ENCODE measurements at regions not wholly inside any gene's neighbourhood (a gene's known extent, or its start where the extent isn't known, plus 50 kb on each side); places are given as distances from the start of the nearest gene placed in this dataset.

DNA sequence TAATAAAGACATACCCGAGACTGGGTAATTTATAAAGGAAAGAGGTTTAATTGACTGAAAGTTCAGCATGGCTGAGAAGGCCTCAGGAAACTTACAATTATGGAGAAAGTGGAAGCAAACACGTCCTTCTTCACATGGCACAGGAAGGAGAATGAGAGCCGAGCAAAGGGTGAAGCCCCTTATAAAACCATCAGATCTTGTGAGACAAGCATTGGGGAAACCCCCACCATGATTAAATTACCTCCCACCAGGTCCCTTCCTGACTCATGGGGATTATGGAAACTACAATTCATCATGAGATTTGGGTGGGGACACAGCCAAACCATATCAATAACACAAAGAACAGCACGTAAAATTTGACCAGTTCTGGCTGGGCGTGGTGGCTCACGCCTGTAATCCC, 85.6 kb upstream of the ATF7IP start:
- no peak for DNase-seq (ENCODE audit: low read depth)

DNA sequence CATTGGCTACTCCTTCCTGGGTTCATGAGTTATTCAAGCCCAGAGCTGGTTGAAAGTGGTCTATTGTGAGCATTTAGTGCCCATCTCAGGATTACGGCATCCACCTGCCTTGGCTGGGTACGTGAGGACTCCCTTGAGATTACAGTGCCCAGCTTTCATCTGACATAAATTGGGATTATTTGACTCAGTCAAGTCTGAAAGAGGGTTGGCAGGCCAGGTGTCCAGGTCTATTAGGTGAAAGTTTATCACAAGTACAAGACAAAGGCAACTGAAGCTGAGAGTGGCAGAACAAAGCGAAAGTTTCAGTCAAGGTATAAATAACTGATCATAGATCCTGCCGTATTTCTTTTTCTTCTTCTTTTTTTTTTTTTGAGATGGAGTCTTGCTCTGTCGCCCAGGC, 84.6 kb upstream of the ATF7IP start:
- DNase-seq (ENCODE audit: low read depth) = no peak

DNA sequence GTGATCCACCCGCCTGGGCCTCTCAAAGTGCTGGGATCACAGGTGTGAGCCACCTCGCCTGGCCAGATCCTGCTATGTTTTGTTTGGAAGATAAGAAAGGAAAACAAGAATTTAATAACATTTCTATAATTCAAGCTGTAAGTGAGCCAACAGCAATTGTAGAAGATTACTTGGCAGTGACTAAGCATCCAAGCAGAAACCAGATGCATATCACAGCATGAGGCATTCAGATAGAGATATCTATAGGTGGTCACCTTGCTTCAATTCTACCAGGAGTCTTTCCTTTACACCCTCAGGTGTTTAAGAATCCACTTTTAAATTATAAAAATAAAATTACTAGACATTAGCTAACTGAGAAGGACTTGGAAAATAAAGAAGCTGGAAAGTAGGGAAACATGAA, 83.9 kb upstream of the ATF7IP start:
- no peak for DNase-seq (ENCODE audit: low read depth)

DNA sequence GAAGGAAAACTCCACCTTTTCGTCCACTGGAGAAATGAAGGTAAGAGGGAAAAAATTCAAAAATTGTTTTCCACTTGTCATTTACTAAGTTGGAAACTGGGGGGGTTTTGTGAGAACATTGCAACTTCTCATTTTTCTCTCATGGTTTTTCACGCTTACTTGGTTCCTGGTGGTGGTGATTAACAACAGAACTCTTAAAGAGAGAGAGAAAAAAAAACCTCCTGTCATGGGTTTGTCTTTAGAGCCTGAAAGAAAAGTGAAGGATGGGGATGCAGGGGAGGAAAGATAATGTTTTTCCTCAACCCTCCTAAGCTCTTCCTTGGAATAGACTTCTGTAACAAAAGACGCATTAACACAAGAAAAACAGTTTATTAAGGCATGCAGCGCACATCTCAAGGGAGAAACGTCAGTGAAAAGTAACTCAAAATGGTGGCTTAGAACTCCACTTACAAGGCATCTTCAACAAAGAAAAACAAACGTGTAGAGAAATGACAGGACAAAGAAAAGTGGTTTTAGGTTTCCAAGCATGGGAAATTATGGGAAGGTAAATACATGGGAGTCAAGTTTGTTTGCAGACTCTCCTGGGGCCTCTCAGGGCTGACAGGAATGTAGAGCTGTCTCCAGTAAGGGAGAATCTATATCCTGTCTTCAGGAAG, 81.9 kb upstream of the ATF7IP start:
- DNase-seq (ENCODE audit: low read depth) = no peak

DNA sequence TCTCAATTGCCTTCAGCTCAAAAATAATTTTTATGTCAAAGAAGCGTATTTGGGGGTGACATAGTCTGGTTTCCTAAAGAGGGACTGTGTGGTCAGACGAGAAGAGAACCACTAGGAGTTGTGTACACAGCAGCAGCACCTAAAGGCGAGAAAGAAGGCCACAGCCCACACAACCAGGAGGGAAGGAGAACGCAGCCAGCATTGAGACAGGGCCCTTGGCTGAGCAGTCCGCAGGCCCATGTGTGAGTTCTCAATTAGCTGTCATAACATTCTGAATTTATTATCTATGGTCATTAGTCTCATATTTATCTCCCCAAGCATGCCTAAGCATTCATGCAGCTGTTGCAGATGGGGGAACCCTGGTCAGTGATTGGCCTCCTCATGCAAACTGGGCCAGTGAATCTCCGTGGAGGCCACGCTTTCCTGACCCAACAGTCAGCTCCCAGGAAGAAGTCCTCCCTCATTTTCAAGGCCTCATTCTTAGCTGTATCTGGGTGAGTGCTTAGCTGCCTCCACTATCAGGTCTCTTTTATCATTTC, 81.2 kb upstream of the ATF7IP start:
- no peak for DNase-seq (ENCODE audit: low read depth)

DNA sequence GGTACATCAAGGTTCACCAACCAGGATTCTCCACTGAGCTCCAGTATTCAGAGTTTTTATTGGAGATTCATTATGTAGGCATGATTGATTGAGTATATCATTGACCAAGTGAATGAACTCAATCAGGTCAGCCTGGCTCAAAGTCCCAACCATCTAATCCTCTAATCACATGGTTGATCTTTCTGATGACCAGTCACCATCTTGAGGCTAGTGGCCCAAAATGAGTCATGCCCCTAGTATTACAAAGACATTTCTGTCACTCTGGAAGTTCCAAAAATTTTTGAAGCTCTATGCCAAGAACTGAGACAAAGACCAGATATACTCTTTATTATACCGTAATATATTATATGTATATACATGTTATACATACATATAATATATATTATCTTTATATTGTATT, 75.9 kb upstream of the ATF7IP start:
- DNase-seq (ENCODE audit: low read depth) = no peak

DNA sequence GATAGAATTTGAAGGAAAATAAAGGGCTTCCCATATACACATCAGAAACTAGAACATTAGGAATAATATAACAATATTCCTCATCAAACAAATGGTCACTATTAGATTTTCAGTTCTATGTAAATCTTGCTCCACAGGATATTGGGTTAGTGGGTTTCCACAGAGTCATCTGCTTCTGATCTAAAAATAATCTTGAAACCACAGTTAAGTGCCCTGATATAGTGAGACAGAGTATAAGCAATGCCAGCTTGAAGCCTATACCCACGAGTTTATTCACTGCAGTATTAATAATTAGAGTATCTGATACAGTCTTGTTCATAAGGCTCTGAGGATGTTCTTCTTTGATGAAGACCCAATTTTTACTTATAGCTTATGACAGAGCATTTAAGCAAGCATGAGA, 74.5 kb upstream of the ATF7IP start:
- DNase-seq (ENCODE audit: low read depth) = no peak

DNA sequence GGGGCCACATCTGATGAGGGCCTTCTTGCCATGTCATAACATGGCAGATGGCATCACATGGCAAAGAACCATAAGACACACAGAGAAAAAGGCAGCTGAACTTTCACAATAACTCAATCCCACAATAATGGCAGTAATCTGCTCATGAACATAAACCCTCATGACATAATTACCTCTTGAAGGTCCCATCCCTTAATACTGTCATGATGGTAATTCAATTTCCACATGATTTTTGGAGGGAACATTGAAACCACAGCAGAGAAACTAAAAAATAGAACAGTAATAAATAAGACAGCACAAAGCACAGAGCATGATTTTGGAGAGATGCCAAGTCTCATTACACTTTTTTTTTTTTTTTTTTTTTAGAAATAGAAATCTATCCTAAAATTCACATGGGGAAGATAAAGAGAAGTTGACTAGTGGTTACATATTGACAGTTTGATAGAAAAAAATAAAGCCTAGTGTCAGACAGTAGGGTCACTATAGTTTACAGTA, 61.8 kb upstream of the ATF7IP start:
- DNase-seq (ENCODE audit: low read depth) = no peak

DNA sequence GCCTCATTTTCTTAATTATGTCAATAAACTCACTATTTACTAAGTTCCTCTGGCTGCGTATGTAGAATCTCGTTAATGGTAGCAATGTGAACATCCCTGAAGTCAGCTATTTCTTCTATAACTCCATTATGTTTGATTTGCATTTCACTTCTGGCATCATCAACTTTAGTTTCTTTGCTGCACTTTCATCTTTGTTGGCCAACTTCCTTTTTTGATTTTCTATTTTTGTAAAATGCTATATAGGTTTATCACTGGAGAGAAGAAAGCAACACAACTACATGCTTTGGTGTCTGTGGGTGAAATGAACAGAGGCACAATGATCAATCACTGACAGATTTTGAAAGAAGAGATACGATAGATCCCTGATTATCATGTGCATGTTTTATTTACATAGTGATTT, 58.5 kb upstream of the ATF7IP start:
- no peak for DNase-seq (ENCODE audit: low read depth)

DNA sequence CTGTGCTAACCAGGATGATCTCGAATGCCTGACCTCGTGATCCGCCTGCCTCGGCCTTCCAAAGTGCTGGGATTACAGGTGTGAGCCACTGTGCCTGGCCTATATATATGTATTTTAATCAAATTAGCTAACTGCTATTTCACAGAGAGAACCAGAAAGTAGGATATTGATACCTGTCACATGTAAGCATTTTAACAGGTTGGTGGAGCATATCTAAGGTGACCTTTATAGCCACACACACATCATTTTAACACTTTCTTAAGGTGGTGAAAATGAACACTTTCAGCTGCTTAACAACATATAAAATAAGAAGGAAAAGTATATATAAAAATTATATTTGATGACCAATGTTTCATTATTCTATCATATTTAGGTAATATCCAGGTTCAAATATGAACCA, 57.0 kb upstream of the ATF7IP start:
- no peak for DNase-seq (ENCODE audit: low read depth)

DNA sequence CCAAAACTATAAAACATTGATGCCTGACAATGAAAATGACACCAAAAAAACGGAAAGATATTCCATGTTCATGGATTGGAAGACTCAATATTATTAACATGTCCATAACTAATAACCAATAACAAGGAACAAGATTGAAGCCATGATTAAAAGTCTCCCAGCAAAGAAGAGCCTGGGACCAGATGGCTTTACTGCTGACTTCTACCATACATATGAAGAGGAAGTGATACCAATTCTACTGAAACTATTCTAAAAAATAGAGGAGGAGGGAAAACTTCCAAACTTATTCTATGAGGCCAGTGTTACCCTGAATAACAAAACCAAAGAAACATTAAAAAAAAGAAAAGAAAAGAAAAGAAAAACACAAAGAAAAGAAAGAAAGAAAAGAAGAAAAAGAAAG, 54.6 kb upstream of the ATF7IP start:
- DNase-seq (ENCODE audit: low read depth) = no peak

DNA sequence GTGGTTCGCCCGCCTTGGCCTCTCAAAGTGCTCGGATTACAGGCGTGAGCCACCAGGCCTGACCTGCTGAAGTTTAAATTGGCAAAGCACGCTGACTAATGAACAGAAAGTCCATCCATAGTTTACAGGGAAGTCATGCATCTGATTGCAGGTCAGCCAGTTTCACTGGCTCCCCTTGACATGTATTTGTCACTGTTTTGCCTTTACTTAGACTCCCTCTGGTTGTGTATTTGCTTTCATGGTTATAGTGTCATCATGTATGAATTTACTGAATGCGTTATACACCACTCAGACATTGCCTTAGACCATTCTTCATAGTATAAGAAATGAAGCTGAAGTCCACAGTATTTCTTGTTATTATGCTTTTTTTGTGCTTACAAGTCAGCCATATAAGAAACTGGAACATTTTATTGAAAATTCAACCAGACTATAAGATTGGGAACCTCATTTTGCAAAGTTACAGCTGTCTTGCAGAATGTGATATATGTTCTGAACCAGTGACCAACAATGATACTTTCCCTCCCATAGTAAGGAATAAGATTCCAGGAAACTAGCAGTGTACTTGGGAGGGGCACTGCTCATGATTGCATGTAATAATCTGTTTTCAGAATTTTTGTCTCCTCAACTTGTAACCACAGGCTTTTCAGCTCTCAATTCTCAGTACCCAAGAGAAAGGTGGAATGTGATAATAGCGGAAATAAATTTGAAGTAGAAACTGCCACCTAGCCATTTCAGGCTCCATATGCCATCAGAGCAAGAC, 51.9 kb upstream of the ATF7IP start:
- no peak for DNase-seq (ENCODE audit: low read depth)

DNA sequence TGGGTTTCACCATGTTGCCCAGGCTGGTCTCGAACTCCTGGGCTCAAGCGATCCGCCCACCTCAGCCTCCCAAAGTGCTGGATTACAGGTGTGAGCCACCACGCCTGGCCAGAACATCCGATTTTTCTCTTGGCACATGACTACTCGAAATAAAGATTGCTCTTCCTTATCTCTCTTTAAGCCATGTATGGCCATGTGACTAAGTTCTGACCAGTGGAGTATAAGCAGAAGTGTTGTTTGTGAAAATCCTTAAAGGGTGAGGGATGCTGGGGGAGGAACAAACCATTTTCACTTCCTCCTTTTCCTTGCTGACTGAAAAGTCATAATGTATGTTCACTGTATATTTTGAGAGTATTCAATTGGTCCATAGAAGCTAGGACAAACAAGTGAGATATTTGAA, 50.7 kb upstream of the ATF7IP start:
- DNase-seq (ENCODE audit: low read depth) = no peak

DNA sequence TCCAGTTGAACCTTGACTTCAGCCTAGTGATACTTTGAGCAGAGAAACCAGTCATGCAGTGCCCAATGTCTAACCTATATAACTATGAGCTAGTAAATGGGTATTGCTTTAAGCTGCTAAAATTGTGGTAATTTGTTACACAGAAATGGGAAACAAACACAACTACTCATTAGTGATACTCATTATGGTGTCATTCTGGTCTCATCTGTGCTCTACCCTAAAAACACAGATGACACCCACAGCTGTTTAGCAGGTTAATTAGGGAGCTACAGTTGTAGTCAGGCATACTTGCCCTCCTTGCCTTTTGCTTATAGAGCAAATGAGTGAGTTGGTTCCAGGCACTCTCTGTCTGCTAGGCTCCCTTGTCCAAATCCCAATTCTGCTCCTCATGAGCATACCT, 50.0 kb upstream of the ATF7IP start:
- no peak for DNase-seq (ENCODE audit: low read depth)
